Left renal pelvis (tissue), 4 donors: ENCODE measurements at regions not wholly inside any gene's neighbourhood (a gene's known extent, or its start where the extent isn't known, plus 50 kb on each side); places are given as distances from the start of the nearest gene placed in this dataset.

Experiments
- DNase-seq, 4 donors: peaks; one replicate each; pipeline ENCODE4 v3.0.0-alpha.2; 2013; ENCODE audit warnings: low read depth in 4 of 4, low spot score in 3 of 4

- DNase-seq = no peak
Observed at GRCh38 chr2:180385601-180386201, 378.6 kb upstream of the CWC22 start.

- no peak for DNase-seq
Observed at GRCh38 chr2:180376066-180376465, 369.0 kb upstream of the CWC22 start.

- no peak for DNase-seq
Observed at GRCh38 chr2:180374502-180375281, 367.6 kb upstream of the CWC22 start.

GRCh38 chr2:180370511-180371205, 363.6 kb upstream of the CWC22 start:
- no peak for DNase-seq

- no peak for DNase-seq
Observed at GRCh38 chr2:180368881-180369280, 361.8 kb upstream of the CWC22 start.

GRCh38 chr2:180367815-180368214, 360.7 kb upstream of the CWC22 start:
- no peak for DNase-seq

- no peak for DNase-seq
Observed at GRCh38 chr2:180366481-180366880, 359.4 kb upstream of the CWC22 start.

GRCh38 chr2:180364719-180365118, 357.6 kb upstream of the CWC22 start:
- no peak for DNase-seq

GRCh38 chr2:180360283-180360618, 353.2 kb upstream of the CWC22 start:
- no peak for DNase-seq

GRCh38 chr2:180359522-180360282, 352.6 kb upstream of the CWC22 start:
- DNase-seq = no peak

- DNase-seq = no peak
Observed at GRCh38 chr2:180358458-180358857, 351.4 kb upstream of the CWC22 start.

GRCh38 chr2:180356676-180357075, 349.6 kb upstream of the CWC22 start:
- no peak for DNase-seq

GRCh38 chr2:180352620-180353019, 345.5 kb upstream of the CWC22 start:
- no peak for DNase-seq

- DNase-seq = no peak
Observed at GRCh38 chr2:180349809-180350208, 342.7 kb upstream of the CWC22 start.

- DNase-seq = no peak
Observed at GRCh38 chr2:180343528-180344345, 336.6 kb upstream of the CWC22 start.

- no peak for DNase-seq
Observed at GRCh38 chr2:180337136-180337535, 330.0 kb upstream of the CWC22 start.

- DNase-seq = no peak
Observed at GRCh38 chr2:180336550-180336949, 329.5 kb upstream of the CWC22 start.

- no peak for DNase-seq
Observed at GRCh38 chr2:180334514-180334913, 327.4 kb upstream of the CWC22 start.

GRCh38 chr2:180328795-180329422, 321.8 kb upstream of the CWC22 start:
- no peak for DNase-seq

- no peak for DNase-seq
Observed at GRCh38 chr2:180327185-180327584, 320.1 kb upstream of the CWC22 start.
